ENCODE measurements at regions not wholly inside any gene's neighbourhood (a gene's known extent, or its start where the extent isn't known, plus 50 kb on each side); places are given as distances from the start of the nearest gene placed in this dataset.
A peak's percentile ranks its signal among the peaks of the same experiment; 100 is the strongest.

DNA sequence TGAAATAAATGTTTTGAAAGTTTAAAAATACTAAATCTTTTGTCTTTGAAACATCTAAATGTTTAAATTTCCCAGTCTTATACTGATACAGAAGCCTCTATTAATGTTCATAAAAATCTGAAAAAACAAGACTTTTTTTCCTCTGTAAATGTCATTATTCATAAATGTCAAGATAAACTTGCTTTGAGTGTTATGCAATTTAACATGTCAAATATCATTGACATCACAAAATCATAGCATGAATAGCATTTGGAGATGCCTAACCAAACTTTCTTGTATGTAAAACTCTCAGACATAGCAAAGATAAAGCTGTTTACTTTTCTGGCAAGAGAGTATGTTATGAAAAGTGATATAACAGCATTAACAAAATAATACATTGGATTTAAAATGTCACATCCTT lies 128.0 kb upstream of the CDH19 start:
- ATAC-seq: no peak
- intact Hi-C loops (cut with DNase I): no loop called here
- no peak for DNase-seq (ENCODE audit: low spot score)

- intact Hi-C loops (cut with DNase I): no loop called here
- peak; percentile 95 for ATAC-seq
These were observed 125.8 kb upstream of the CDH19 start for GRCh38 chr18:66729442-66730239.

GRCh38 chr18:66728951-66729350 lies 125.1 kb upstream of the CDH19 start:
- DNase-seq (ENCODE audit: low spot score) (no peak), ATAC-seq (no peak)
- intact Hi-C loops (cut with DNase I): no loop called here

More at GRCh38 chr18:66729442-66730239, 125.8 kb upstream of the CDH19 start:
- DNase-seq (ENCODE audit: low spot score): no peak

DNA sequence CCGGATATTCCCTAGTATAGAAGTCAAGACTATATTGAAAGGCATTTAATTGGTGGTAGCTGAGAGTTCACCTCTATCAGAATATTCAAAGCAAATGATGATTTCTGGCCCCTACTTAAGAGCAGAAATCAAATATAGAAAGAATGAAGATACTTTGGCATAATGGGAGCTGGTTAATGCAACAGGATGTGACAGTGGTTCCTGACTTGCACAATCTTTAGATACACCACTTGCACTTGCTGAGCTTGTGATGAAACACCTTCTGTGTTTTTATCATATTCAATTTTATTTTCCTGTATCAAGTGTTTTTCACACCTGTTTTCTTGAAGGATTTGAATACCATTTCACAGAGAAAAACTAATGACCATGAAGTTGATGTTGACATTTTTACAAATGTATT lies 124.1 kb upstream of the CDH19 start:
- DNase-seq (ENCODE audit: low spot score): no peak
- intact Hi-C loops (cut with DNase I): no loop called here
- ATAC-seq: no peak

DNA sequence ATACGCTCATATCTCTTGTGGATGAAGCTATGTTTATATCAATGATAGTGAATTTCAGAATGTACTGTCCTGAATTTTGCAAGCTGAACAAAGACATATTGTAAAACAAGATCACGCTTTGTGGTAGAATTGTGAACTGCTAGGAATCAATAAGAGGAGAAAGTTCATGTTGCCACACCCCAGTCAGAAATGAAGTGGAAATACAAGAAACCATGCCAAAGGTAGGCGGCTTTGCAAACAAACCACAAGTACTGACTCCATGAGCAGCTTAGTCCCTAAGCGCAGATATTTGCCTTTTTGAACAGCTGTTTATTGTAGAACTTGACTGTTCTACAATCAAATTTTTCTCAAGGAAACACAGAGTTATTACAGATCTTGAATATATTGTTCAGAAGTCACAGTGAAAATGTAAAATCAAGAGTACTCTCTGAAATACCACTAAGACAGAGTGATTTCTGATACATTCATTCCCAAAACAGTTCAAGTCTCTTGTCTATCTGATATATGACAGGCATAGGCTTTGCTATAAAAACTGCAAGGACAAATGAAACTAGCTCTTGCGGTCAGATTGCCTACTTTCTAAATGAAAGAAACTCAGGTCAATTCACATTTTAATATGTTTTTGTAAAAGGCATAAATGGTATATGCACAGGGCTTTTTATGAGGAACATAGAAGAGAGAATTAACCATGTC lies 120.9 kb upstream of the CDH19 start:
- ATAC-seq (peak; percentile 95), DNase-seq (ENCODE audit: low spot score) (no peak)
- intact Hi-C loops (cut with DNase I): no loop called here

- intact Hi-C loops (cut with DNase I): no loop called here
- no peak for ATAC-seq
These were observed 118.8 kb upstream of the CDH19 start for GRCh38 chr18:66722671-66723070.

GRCh38 chr18:66708646-66709045 lies 104.8 kb upstream of the CDH19 start:
- no peak for ATAC-seq
- intact Hi-C loops (cut with DNase I): no loop called here
- DNase-seq (ENCODE audit: low spot score): no peak

More at GRCh38 chr18:66722671-66723070, 118.8 kb upstream of the CDH19 start:
- DNase-seq (ENCODE audit: low spot score): no peak

DNA sequence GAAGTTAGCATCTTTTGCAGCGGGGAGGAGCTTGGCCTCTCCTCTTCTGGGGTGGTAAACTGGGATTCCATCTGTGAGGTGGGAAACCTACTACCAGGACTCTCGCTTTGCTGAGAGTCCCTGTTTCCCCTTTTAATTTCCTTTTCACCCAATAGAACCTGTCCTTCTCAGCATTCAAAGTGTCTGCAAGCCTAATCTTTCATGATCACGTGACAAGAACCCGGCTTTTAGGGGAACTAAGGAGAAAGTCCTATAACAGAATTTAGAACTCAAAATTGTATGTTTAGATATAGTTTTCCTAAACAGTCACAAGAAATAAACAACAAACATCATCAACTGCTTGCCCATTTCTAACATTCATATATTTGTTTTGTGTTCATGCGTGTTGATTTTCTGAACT lies 103.6 kb upstream of the CDH19 start:
- DNase-seq (ENCODE audit: low spot score) (no peak), ATAC-seq (no peak)
- intact Hi-C loops (cut with DNase I): no loop called here

DNA sequence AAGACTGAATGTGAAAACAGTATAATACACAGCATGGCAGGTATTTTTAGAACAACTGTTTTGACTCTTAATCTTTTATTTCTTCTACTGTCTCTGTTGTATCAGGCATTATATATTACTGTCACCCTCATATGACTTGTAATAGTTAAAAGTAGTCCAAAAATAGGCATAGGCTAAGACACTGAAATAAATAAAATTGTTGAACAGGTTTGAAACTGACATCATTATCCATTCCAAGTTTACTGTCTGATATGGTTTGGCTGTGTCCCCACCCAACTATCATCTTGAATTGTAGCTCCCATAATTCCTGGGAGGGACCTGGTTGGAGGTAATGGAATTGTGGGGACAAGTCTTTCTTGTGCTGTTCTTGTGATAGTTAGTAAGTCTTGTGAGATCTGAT lies 91.4 kb upstream of the CDH19 start:
- intact Hi-C loops (cut with DNase I): no loop called here
- DNase-seq (ENCODE audit: low spot score): no peak
- no peak for ATAC-seq

DNA sequence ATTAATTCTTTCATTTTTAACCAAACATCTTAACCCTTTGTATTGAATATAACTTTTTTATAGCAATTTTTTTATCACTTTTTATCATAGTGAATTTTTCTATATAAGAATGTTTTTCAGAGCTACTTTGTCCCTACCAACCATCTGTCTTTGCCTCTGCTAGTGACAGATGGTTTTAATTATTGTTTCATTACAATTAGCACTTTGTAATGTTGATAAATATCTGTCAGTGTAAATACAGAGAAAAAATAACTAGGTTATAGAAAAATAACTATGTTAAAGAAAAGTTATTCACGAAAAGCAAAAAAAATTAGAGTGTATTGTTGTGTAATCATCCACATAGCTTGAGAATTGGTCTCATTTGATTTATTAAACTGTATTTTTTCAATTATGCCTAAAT lies 91.0 kb upstream of the CDH19 start:
- ATAC-seq (no peak), DNase-seq (ENCODE audit: low spot score) (no peak)
- intact Hi-C loops (cut with DNase I): no loop called here

DNA sequence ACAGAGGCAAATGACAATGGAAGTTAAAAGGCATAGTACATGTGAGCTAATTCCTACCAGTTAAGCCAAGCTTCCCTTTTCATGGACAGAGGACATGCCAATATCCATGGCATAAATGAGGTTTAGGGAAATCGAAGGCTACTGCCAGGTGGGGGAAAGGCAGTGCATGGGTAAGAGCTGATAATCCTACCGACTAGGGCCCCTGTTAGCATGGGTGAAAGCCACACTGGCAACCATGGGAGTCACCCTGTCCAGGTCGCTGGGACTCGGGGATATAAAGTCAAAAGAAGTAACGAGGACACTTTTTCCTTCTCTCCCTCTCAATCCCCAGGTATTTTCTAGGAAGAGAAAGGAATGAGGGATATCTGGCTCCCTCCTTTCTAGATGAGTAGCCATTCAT lies 83.7 kb upstream of the CDH19 start:
- intact Hi-C loops (cut with DNase I): no loop called here
- DNase-seq (ENCODE audit: low spot score): no peak

DNA sequence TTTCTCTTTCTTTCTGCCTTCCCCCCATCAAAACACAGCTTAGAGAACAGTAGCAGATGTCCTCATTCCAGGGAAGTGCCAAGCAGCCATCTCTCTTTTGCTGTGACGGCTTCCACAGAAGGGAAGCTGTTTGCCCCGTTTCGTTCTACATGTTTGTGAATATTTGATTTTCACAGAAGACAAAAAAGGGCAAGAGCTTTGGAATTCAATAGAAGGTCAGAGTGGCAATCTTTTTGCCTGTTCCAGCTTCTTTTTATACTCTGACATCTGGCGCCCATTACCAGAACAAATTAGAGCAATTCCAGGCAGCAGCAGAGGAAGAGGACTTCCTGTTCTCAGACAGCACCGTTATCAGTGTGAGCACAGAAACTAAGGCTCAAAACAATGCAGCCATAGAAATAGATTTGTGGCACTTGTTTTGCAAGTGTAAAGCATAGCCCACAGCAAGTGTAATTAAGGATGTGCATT lies 79.0 kb upstream of the CDH19 start:
- ATAC-seq (peak; percentile 90), DNase-seq (ENCODE audit: low spot score) (no peak)
- intact Hi-C loops (cut with DNase I): no loop called here

More for the DNA sequence above, 83.7 kb upstream of the CDH19 start:
- ATAC-seq: no peak

DNA sequence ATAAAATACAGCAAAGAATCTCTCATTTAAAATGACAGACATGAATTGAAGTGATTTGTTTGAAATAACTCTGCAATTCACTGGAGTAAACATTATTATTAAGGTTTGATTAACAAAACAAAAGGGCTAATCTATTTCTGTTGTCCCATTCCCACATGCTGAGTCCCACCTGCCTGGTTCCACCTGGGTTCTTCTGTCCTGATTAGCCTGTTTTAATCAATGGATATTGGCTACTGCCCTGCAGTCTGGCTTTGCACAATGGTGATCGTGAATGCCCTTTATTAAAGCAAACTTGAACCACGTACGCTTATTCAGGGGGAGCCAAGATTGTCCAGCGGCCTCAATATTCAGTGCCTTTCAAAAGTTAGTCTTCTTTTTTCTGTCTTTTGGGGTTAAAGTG lies 72.8 kb upstream of the CDH19 start:
- intact Hi-C loops (cut with DNase I): no loop called here
- DNase-seq (ENCODE audit: low spot score): no peak
- no peak for ATAC-seq

DNA sequence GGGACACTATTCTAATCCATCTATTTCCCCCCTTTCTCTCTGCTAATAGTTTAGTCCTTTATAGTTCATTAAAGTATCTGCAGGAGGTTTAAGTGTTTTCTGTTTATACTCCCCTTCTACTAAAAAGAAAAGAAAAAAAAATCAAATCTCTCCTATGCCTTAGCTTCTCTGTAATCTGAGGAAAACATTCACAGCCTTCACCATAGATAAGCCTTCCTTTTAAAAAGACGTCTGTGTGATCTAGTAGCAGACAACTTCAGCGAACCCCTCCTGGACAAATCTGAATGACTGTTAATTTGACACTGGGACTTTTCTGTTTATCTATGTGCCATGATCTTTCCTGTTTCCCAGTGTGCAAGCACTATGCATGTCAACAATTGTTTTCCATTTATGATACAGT lies 70.4 kb upstream of the CDH19 start:
- DNase-seq (ENCODE audit: low spot score) (no peak), ATAC-seq (no peak)
- intact Hi-C loops (cut with DNase I): no loop called here

- no peak for ATAC-seq
- no peak for DNase-seq (ENCODE audit: low spot score)
- intact Hi-C loops (cut with DNase I): no loop called here
These were observed 64.8 kb upstream of the CDH19 start for GRCh38 chr18:66668706-66669105.

DNA sequence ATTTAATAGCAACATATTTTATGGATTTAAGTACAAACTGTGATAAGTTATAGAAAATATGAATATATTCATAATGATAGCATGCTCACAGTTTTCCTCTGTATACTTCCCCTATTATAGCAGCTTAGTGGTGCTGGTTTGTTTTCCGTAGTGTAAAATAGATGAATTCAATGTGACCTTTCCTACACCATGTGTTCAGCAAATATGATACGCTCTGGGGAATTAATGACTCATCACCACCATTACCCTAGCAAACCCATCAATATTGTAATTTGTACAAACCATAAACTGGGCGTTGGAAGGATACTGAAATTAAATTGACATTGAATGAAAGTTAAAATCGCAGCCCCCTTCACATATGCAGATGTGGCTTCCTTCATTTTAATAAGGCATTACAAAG lies 58.7 kb upstream of the CDH19 start:
- no peak for ATAC-seq
- no peak for DNase-seq (ENCODE audit: low spot score)
- intact Hi-C loops (cut with DNase I): no loop called here

DNA sequence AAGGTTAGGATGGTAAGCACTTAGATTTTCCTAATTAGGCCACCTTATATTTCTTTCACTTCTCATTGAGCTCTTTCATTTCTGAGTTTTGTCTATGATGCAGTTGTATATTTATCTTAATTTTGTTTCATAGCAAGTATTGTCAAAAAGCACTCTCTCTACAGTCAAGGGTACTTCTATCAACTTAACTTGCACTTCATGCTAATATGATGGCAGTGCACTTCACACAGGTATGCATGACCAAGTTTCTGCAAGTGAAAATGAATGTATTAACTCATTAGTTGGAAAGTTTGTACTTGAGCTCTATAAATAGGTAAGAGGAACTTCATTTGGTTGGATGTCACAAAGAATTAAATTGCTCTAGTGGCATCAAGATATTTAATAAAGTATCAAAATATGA lies 51.5 kb upstream of the CDH19 start:
- intact Hi-C loops (cut with DNase I): no loop called here
- DNase-seq (ENCODE audit: low spot score) (no peak), ATAC-seq (no peak)
